ENCODE measurements at regions not wholly inside any gene's neighbourhood (a gene's known extent, or its start where the extent isn't known, plus 50 kb on each side); places are given as distances from the start of the nearest gene placed in this dataset.

GRCh38 chr4:44544158-44544557 lies 95.5 kb upstream of the KCTD8 start:
- TF ChIP-seq CTCF (optimal IDR thresholded peaks at IDR 0.05 in 1 of 3, IDR thresholded peaks at IDR 0.05 in 1 of 3, conservative IDR thresholded peaks at IDR 0.05 in 1 of 3; ENCODE audit: extremely low read depth in 1 of 3, insufficient read depth in 2 of 3, low read length in 3 of 3) (no peak), EZH2 (IDR thresholded peaks at IDR 0.05; ENCODE audit: low read length) (no peak)

Measured in keratinocyte (primary cell).